ENCODE measurements at regions not wholly inside any gene's neighbourhood (a gene's known extent, or its start where the extent isn't known, plus 50 kb on each side); places are given as distances from the start of the nearest gene placed in this dataset.
"Not testable (repeated sequence)": the region's sequence is repeated elsewhere in the genome, so short reads cannot be mapped to it uniquely, and the experiment has no call there.

- DNase-seq (ENCODE audit: low spot score): no peak
Observed at GRCh38 chr3:13194285-13195209, 121.3 kb upstream of the IQSEC1 start.

DNA sequence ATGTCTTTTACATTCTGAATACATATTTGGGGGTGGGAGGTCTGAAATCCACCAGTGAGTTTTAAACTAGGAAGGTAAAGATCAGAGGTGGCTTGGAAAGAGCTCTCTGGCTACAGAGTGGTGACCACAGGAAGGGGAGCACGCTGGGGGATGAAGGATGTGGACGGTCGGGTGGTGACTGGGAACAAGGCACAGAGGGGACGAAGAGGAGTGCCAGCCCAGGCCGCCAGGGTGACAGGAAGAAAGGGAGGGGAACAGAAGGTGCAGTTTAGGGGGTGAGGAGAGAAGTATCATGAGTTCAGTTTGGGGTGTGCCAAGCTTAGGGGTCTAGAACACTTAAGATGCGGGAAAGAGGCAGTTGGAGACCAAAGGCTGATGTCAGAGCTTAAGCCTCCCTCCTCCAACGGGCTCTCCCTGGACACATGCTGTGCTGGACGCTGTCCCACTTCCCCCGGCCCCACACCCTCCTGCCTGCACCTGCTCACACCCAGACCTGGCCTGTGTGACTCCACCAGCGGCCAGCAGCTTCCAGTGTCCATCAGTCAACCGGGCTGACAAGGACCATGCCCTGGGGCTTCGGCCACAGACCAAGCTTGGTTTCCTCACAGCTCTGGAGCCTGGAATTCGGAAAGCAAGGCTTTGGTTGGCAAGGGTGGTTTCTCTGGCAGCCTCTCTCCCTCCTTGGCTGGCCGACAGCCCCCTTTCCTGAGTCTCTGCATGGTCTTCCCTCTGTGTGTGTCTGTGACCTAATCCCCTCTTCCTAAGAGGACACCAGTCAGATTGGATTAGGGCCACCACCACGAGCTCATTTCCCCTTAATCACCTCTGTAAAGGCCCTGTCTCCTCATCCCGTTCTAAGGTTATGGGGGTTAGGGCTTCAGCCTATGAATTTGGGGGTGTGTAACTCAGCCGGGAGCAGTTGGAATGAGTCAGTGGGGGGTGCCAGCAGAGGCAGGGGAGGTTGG, 120.4 kb upstream of the IQSEC1 start:
- DNase-seq (ENCODE audit: low spot score): no peak

- DNase-seq (ENCODE audit: low spot score): no peak
Observed at GRCh38 chr3:13192471-13193213, 119.4 kb upstream of the IQSEC1 start.

- no peak for DNase-seq (ENCODE audit: low spot score)
Observed at GRCh38 chr3:13191016-13191415, 117.8 kb upstream of the IQSEC1 start.

DNA sequence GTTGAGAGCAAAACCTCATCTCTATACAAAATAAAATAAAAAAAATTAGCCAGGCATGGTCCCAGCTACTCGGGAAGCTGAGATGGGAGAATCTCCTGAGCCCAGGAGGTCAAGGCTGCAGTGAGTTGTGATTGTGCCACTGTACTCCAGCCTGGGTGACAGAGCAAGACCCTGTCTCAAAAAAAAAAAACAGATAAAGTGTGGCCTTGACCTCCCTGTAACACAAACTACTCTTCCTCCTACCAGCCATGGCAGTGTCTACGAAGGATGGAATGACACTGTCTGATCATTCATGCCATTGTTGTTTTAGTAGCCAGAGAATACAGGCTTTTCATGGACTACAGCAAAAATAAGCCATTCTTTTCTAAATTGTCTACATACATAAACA, 117.1 kb upstream of the IQSEC1 start:
- no peak for DNase-seq (ENCODE audit: low spot score)

DNA sequence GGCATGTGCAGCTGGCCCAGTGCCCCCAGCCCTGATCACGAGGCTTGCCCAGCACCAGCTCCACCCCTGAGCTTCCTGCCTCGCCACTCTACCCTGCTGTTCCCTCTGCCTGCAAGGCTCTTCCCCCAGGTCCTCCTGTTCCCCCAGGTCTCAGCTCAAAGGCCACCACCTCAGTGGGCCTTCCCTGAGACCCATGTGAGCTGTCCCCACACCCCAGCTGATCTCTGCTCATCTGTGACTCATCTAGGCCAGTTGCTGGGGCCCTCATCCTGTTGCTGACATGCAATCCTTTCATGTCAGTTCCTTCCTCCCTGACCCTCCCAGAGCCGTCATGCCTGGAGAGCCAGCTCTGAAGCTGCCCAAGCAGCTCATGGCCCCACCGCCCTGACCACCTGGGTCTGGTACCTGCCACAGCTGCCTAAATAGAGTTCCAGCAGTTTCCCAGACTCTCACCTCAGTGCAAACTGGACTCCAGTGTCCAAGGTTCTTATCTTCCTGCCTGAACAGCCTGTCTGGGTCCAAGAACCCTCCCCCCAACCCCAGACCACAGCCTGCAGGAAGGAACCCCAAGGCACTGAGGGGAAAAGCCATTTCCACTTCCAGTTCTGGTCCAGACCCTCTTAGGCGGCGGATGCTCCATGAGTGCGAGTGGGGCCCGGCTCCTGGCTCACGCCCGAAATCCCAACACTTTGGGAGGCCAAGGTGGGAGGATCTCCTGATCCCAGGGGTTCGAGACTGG, 116.6 kb upstream of the IQSEC1 start:
- no peak for DNase-seq (ENCODE audit: low spot score)

- DNase-seq (ENCODE audit: low spot score): no peak
Observed at GRCh38 chr3:13188975-13189374, 115.7 kb upstream of the IQSEC1 start.

- no peak for DNase-seq (ENCODE audit: low spot score)
Observed at GRCh38 chr3:13188181-13188779, 115.1 kb upstream of the IQSEC1 start.

GRCh38 chr3:13187593-13187992, 114.4 kb upstream of the IQSEC1 start:
- no peak for DNase-seq (ENCODE audit: low spot score)

GRCh38 chr3:13186435-13186815, 113.2 kb upstream of the IQSEC1 start:
- no peak for DNase-seq (ENCODE audit: low spot score)

GRCh38 chr3:13185737-13186434, 112.7 kb upstream of the IQSEC1 start:
- DNase-seq (ENCODE audit: low spot score): no peak

GRCh38 chr3:13179582-13180210, 106.5 kb upstream of the IQSEC1 start:
- DNase-seq (ENCODE audit: low spot score): not testable (repeated sequence)

GRCh38 chr3:13179181-13179580, 106.0 kb upstream of the IQSEC1 start:
- DNase-seq (ENCODE audit: low spot score): no peak

GRCh38 chr3:13178107-13178506, 104.9 kb upstream of the IQSEC1 start:
- no peak for DNase-seq (ENCODE audit: low spot score)

GRCh38 chr3:13177641-13178040, 104.4 kb upstream of the IQSEC1 start:
- DNase-seq (ENCODE audit: low spot score): no peak

DNA sequence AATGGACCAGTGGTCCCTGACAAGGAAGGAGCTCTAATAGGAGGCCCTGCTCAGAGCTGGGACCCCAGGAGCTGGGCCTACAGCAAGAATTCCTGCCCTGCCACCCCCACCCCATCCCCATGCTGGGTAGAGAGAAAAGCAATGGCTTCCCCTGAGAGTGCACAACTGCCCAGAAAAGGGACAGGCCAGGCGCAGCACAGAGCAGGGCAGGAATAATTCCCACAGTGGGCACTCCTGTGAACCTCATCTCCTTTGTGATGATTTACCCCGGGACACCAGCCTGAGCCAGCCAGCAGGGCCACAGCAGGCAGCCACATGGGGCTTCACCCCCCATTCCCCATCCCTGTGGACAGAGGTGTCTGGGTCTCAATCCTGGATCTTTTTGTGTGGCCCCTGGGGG, 104.0 kb upstream of the IQSEC1 start:
- no peak for DNase-seq (ENCODE audit: low spot score)

- DNase-seq (ENCODE audit: low spot score): no peak
Observed at GRCh38 chr3:13176445-13176844, 103.2 kb upstream of the IQSEC1 start.

DNA sequence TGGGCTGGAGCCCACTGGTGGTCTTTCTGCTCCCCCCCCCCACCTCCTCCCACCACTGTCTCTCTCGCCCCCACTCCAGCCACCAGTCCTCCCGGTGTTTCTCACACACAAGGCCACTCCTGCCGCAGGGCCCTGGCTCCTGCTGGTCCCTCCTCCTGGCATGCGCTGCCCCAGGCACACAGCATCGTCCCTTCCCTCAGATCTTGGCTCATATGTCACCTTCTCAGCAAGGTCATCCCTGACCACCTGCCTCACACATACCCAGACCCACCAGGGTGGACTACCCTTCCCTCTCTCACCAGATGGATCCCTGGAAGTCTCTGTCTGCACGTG, 101.5 kb upstream of the IQSEC1 start:
- no peak for DNase-seq (ENCODE audit: low spot score)

- no peak for DNase-seq (ENCODE audit: low spot score)
Observed at GRCh38 chr3:13174011-13174802, 101.0 kb upstream of the IQSEC1 start.
